ENCODE measurements at regions not wholly inside any gene's neighbourhood (a gene's known extent, or its start where the extent isn't known, plus 50 kb on each side); places are given as distances from the start of the nearest gene placed in this dataset.

GRCh38 chr12:43281563-43281962 lies 270.4 kb downstream of the ADAMTS20 start:
- H2AFZ ChIP-seq (ENCODE audit: control insufficient read depth, low read length): no peak overlapping the region
- H3K9ac ChIP-seq (ENCODE audit: control insufficient read depth, extremely low read depth, insufficient read depth, low read length): no peak overlapping the region
- no peaks in the 10 kb centered on the region for H3K9me1 ChIP-seq (ENCODE audit: control insufficient read depth, extremely low read depth, insufficient read depth, low read length)
- no peak overlapping the region for H3K27ac ChIP-seq (ENCODE audit: control insufficient read depth, insufficient read depth, low read length)
- H3K27me3 ChIP-seq (ENCODE audit: control insufficient read depth, extremely low read depth, insufficient read depth, low read length): no peaks in the 10 kb centered on the region
- H3K4me3 ChIP-seq (ENCODE audit: control insufficient read depth in 2 of 3, extremely low read depth in 1 of 3, insufficient read depth in 2 of 3, low read depth in 1 of 3, low read length in 3 of 3): no peak overlapping the region
- DNase-seq (ENCODE audit: low read depth, low spot score) (no peak), FAIRE-seq (no peak)
- no peak for TF ChIP-seq CTCF (optimal IDR thresholded peaks at IDR 0.05 in 1 of 3, IDR thresholded peaks at IDR 0.05 in 1 of 3, conservative IDR thresholded peaks at IDR 0.05 in 1 of 3; ENCODE audit: extremely low read depth in 1 of 3, insufficient read depth in 2 of 3, low read length in 3 of 3)
- TF ChIP-seq EZH2 (IDR thresholded peaks at IDR 0.05; ENCODE audit: low read length): no peak
- no peaks in the 10 kb centered on the region for H3K9me3 ChIP-seq (ENCODE audit: control insufficient read depth, low read depth, low read length)
- dilution Hi-C loops (cut with MboI; ENCODE audit: extremely low pct_ligation_motif_present, low sequenced_read_pairs): no loop called here
- H3K4me1 ChIP-seq (ENCODE audit: control insufficient read depth, extremely low read depth, insufficient read depth, low read length): peaks cover 18% of the 10 kb centered on the region
- H3K4me2 ChIP-seq (ENCODE audit: control insufficient read depth, extremely low read depth, insufficient read depth, low read depth, low read length): no peak overlapping the region
- H3K79me2 ChIP-seq (ENCODE audit: control insufficient read depth, insufficient read depth, low read length): no peaks in the 10 kb centered on the region
- H4K20me1 ChIP-seq (ENCODE audit: control insufficient read depth, extremely low read depth, insufficient read depth, low read length): no peaks in the 10 kb centered on the region
- no peaks in the 10 kb centered on the region for H3K36me3 ChIP-seq (ENCODE audit: control insufficient read depth in 2 of 2, extremely low read depth in 1 of 2, insufficient read depth in 2 of 2, low read length in 2 of 2)

- H3K9ac ChIP-seq (ENCODE audit: control insufficient read depth, extremely low read depth, insufficient read depth, low read length): no peak overlapping the region
- H3K4me1 ChIP-seq (ENCODE audit: control insufficient read depth, extremely low read depth, insufficient read depth, low read length): peaks cover 2% of the 10 kb centered on the region
- TF ChIP-seq EZH2 (IDR thresholded peaks at IDR 0.05; ENCODE audit: low read length) (no peak), CTCF (optimal IDR thresholded peaks at IDR 0.05 in 1 of 3, IDR thresholded peaks at IDR 0.05 in 1 of 3, conservative IDR thresholded peaks at IDR 0.05 in 1 of 3; ENCODE audit: extremely low read depth in 1 of 3, insufficient read depth in 2 of 3, low read length in 3 of 3) (no peak)
- no peaks in the 10 kb centered on the region for H3K9me1 ChIP-seq (ENCODE audit: control insufficient read depth, extremely low read depth, insufficient read depth, low read length)
- H3K9me3 ChIP-seq (ENCODE audit: control insufficient read depth, low read depth, low read length): no peaks in the 10 kb centered on the region
- H3K79me2 ChIP-seq (ENCODE audit: control insufficient read depth, insufficient read depth, low read length): no peaks in the 10 kb centered on the region
- FAIRE-seq (no peak), DNase-seq (ENCODE audit: low read depth, low spot score) (no peak)
- dilution Hi-C loops (cut with MboI; ENCODE audit: extremely low pct_ligation_motif_present, low sequenced_read_pairs): no loop called here
- no peaks in the 10 kb centered on the region for H4K20me1 ChIP-seq (ENCODE audit: control insufficient read depth, extremely low read depth, insufficient read depth, low read length)
- no peak overlapping the region for H3K4me2 ChIP-seq (ENCODE audit: control insufficient read depth, extremely low read depth, insufficient read depth, low read depth, low read length)
- no peaks in the 10 kb centered on the region for H3K27me3 ChIP-seq (ENCODE audit: control insufficient read depth, extremely low read depth, insufficient read depth, low read length)
- H3K36me3 ChIP-seq (ENCODE audit: control insufficient read depth in 2 of 2, extremely low read depth in 1 of 2, insufficient read depth in 2 of 2, low read length in 2 of 2): no peaks in the 10 kb centered on the region
- H3K27ac ChIP-seq (ENCODE audit: control insufficient read depth, insufficient read depth, low read length): no peak overlapping the region
- H2AFZ ChIP-seq (ENCODE audit: control insufficient read depth, low read length): no peak overlapping the region
- no peak overlapping the region for H3K4me3 ChIP-seq (ENCODE audit: control insufficient read depth in 2 of 3, extremely low read depth in 1 of 3, insufficient read depth in 2 of 3, low read depth in 1 of 3, low read length in 3 of 3)
These were observed 273.5 kb downstream of the ADAMTS20 start for GRCh38 chr12:43278541-43278832.

Data from keratinocyte (primary cell).